ENCODE measurements at regions not wholly inside any gene's neighbourhood (a gene's known extent, or its start where the extent isn't known, plus 50 kb on each side); places are given as distances from the start of the nearest gene placed in this dataset.

DNA sequence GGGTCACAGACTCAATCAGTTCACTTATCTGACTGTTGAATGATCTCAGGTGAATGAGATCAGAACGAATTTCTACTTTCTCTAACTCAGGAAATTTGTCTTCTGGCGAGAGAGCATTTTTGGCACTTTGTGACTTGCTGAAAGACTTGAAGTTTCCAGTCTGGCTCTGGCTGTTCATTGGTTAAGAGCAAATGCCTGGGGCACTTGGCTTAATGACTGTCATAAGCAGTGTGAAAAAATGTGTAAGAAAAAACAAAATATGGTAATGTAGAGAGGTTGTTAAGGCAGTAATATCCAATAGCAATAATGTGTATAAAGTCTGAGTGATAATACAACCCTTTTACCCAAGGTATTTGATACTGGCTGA lies 71.3 kb upstream of the PGRMC2 start:
- no peak for DNase-seq (ENCODE audit: low read depth in 2 of 2)

DNA sequence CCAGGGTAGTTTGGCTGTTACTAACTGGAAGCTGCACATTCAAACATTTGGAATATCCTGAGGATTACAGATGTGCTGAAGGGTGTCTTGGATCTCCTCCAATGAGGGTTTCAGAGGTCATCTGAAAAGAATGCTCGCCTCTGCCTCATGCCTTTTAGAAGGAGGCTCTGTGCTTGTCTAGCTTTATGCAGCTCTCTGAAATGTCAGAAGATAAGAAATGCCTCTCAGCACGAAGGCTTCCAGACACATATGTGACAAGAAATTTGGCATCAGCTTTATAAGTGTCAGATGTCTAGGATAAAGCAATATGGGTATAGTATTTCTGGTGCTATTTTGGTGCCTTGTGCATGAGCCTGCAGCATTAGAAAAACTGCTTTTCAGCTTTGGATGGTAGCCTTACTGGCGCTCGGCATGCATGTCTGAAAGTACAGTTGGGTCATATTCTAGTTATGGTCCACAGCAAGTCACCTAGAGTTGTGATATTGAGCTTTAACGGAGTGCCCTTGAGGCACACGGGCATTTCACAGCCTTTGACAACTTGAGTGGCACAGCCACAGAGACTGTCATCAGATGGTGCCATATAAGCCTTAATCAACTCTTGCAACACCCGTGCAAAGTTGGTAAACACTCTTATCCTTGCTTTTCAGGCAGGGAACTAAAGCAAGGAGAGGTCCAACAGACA lies 70.8 kb upstream of the PGRMC2 start:
- DNase-seq (ENCODE audit: low read depth in 2 of 2): no peak

DNA sequence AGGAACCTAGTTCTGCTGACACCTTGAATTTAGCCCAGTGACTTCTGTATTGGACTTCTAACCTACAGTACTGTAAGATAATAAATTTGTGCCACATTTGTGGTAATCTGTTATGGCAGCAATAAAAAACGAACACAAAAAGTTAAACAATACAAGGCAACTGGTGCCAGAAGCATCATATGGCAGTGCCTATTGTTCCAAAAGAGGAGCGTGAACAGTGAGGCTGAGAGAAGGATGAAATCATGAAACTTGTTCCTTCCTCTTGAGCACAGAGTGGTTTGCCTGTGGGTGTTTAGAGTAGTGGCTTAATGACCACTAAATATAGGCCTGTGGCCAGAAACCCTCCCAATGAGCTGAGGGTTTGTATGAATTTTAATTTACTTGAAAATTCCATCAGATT lies 69.7 kb upstream of the PGRMC2 start:
- DNase-seq (ENCODE audit: low read depth in 2 of 2): no peak

DNA sequence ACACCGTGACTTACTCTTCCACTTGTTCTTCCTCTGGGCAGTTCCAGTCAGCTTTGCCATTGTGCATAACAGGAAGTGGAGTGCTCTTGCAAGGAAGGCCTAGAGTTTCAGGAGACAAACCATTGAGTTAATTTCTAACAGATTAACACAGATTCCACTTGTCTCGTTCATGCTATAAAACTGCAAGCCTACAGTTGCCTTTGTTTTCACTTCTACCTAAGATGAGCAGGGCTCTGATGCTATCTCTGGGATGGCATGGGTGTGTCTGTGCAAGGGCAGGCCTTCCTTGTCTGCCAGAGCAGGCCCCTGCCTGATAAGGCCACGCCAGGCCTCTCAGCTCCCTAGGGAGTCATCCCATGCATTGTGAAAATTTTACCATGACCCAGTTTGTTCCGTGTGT lies 67.7 kb upstream of the PGRMC2 start:
- no peak for DNase-seq (ENCODE audit: low read depth in 2 of 2)

DNA sequence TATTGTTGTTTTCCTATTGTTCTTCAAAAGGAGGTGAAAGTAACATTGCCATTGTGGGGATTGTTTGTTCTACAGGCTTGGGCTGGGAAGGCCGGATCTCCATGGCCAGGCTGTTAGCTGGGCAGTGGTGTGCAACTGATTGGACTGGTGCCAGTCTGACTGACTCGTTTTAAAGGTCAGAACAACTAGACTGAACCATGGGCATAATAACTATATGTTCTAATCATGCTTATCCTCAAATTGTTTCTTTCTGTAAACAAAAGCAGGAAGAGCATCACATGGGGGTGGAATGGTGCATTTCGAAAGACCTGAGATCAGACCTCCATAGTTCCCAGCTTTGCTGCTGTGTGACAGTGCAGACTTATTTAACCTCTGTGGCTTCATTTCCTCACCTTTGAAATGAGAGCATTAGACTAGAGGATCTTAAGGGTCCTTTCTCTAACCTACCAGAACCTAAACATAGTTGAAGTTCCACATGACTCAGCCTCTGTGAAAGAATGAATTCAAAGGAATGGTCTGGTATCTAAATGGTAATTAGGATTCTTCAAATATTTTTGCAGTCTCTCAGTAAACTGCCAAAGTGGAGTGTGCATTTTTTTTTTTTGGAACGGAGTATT lies 66.7 kb upstream of the PGRMC2 start:
- no peak for DNase-seq (ENCODE audit: low read depth in 2 of 2)

DNA sequence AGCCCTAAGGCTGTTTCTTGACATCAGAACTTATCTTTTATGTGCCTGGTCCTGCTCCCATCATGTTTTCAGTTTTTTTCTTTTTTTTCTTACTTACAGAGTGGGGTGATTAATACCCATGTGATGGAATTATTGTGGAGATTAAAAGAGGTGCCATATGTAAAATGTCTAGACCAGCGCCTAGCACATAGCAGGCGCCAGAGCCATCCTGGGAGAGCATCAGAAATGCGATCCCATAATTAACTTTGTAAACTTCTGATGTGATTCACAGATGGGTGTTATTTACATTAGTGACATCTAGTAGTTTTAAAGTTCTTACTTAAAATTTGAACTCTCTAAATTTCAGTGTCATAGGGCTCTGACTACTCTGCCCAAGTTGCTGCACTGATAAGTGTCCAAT lies 66.2 kb upstream of the PGRMC2 start:
- DNase-seq (ENCODE audit: low read depth in 2 of 2): no peak

DNA sequence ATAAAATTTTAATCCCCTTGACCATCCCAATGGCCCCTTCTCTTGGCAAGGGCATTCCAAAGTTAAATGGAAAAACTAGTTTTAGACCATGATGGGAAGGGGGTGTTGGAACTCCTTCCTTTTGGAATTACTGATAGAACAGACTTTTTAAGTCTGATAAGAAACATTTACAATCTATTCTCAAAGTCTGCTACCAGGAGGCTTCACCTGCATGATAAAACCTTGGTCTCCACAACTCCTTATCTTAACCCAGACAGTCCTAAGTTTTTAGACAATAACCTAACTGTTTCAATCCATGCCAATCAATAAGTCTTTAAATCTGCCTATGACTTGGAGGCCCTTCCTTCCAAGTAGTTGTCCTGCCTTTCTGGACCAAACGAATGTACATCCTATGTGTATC lies 63.9 kb upstream of the PGRMC2 start:
- no peak for DNase-seq (ENCODE audit: low read depth in 2 of 2)

DNA sequence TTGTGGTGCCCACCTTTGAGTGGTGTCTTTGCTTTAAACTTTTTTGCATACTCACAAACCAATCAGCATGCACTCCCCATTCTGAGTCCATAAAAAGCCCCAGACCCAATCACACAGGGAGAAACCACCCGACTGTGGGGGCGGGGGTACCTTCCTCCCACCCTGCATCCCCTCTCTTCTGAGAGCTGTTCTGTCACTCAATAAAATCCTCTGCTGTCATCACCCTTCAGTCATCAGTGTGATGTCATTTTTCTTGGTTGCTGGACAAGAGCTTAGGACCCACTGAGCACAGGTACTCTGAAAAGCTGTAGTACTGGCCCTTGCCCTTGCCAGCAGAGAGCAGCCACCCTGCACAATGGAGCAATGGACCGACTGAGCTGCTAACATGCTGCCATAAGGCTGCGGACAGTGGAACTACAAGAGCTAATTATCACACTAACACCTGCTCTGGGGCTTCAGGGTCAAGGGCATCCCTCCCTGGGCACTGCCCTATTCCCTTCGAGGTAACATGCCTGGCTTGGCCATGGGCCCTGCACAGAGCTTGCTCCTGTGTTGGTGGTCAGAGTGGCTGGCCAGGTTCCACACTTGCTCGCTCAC lies 62.9 kb upstream of the PGRMC2 start:
- no peak for DNase-seq (ENCODE audit: low read depth in 2 of 2)

DNA sequence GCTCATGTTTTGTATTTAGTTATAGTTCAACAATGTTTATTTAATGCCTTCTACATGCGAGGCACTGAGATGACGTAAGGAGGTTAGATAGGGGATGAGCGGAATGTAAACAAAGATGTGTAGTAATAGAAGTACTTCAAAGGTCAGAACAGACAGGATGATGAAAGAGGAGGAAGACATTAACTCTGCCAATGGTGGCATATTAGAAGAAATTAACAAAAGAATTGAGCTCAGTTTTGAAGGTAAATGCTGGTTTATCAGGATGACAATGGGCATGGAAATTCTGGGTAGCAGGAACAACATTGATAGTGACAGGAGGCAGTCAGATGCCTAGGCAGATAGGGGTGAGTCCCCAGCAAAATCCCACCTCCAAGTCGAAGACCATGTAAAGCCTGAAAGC lies 62.3 kb upstream of the PGRMC2 start:
- DNase-seq (ENCODE audit: low read depth in 2 of 2): no peak

DNA sequence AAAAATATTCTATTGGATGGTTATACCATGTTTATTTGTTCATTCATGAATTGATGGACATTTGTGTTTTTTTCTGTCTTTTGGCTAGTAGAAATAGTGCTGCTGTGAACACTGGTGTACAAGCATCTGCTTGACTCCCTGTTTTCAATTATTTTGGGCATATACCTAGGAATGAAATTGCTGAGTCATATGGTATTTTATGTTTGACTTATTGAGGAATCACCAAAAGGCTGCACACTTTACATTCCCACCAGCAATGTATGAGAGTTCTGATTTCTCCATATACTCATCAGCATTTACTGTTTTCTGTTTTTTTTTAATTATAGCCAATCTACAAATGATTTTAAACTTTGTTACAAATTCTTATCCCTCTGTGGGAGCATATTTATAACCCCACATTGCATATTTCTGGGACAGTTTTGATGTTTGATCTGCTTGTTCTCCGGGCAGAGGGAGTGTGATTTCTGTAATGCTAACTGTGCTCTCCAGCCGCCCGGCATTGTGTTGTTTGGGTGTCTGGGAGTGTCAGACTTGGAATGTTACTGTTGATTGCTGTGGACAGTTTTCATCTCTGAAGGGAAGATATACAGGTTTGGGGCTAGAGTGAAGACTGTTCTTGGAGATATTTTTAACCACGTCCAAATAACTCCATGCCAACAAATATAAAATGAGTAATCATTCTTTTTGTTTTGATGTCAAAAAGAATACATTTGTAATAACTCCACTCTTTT lies 60.5 kb upstream of the PGRMC2 start:
- no peak for DNase-seq (ENCODE audit: low read depth in 2 of 2)

DNA sequence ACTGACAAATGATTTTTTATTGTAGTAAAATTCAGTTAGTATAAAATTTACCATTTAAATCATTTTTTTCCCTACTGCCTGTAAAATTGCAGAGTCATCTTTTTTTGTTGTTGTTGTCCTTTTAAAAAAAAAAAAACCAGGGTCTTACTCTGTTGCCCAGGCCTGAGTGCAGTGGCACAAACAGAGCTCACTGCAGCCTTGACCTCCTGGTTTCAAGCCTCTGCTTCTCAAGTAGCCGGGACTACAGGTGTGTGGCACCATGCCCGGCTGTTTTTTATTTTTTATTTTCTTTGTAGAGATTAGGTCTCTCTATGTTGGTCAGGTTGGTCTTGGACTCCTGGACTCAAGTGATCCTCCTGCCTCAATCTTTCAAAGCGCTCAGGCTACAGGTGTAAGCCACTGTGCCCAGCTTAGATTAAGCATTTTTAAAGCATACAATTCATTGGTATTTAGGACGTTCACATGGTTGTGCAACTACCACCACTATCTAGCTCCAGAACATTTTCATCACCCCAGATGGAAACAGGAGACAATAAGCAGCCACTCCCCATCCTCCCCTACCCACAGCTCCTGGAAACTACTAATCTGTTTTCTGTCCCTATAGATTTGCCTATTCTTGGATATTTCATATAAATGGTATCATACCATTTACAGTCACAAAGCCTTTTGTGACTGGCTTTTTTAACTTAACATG lies 59.7 kb upstream of the PGRMC2 start:
- no peak for DNase-seq (ENCODE audit: low read depth in 2 of 2)

DNA sequence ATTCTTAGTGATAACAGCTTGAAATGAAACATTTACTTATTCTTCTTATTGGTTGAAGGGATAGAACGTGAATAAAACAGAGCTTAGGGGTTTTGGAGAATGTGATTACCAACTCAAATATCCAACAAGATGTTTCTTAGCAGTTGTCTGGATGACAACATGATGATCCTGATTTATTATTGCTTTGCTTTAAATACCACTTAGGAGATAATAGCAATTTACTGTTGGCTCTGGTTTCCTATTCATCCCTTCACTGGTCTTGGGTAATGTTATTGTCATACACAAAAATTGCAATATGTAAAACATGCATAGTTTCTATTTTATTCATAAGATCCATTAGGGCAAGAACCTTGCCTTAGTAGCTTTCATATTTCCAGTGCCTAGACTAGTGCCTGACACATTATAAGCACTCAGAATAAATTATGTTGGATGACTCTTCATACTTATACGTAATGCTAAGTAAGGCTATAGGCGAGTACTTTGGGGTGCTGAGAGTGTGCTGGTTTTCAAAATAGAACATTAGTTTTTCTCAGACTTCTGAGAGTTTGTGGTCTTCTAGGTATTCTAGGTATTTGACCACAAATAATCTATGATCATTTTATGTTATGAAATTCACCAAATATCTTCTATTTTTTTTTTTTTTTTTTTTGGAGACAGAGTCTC lies 58.6 kb upstream of the PGRMC2 start:
- no peak for DNase-seq (ENCODE audit: low read depth in 2 of 2)

DNA sequence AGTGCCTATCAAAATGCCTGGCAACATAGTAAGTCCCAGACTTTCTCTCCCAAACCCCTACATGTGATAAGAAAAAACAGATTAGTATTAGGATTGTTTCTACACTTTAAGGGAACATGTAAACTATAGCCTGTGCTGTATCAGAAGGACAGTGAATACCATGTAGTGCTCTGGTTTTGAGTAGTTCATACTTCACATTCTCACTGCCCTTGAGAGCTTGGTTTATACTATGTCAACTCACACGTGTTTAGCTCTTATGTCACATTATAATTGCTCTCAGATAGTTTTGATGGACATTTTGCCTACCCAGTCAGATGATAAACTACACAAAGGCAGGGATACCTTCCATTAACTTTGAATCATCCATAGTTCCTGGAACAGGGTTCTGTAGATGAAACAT lies 58.0 kb upstream of the PGRMC2 start:
- no peak for DNase-seq (ENCODE audit: low read depth in 2 of 2)

DNA sequence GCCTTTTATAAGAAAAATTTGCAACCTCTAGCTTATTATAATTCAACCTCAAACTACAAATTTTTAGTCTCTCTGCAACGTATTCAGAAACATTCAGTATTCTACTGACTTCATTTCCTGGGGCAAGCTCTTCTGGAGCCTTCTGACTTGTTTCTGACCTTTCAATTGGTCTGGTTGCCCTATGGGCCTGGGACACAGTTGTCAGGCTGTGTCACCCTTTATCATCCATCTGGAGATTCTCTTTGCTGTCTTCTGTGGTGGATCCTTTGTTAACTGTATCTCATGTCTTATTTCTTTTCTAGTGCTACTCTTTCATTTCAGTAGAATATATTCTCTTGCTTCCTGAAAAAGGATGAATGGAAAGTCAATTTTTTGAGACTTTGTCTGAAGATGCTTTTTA lies 55.1 kb upstream of the PGRMC2 start:
- no peak for DNase-seq (ENCODE audit: low read depth in 2 of 2)

DNA sequence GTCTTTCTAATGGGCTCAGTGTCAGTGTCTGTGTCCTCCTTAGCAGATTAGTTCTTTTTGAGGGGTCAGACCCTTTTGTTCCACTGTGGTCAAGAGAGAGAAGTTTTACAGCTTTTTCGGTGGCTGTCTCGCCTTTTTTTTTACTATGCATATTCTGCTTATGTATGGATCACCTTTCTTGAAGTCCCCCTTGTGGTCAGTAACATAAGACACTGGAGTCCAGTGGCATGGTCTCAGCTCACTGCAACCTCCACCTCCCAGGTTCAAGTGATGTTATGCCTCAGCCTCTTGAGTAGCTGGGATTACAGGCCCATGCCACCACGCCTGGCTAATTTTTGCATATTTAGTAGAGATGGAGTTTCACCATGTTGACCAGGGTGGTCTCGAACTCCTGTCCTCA lies 54.0 kb upstream of the PGRMC2 start:
- no peak for DNase-seq (ENCODE audit: low read depth in 2 of 2)

DNA sequence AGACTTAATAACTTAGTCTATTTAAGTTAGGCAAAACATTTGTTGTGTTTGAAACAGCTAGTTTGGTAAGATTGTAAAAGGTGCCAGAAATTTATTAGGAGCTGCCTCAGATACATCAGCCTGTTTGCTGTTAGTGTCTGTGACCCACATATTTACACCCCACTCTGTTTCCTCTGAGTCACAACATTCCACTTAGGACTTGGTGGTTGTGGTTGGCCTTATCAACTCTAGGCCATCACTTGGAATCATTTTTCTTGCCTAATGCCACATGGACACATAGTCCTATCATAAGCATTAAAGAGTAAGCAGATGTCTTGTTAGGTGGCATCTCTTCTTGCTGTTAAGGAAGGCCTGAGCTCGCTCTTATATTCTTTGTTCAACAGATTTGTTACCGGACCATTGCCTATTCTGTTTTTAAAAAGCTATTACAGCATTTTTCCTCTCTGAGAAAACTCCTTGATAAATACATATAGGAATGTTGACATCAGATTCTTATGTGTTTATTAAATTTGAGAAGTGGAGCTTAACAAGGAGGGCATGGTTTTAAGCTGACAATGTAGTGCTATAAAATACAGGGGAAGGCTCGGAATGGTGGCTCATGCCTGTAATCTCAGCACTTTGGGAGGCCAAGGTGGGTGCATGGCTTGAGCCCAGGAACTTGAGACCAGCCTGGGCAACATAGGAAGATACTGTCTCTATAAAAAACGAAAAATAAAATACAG lies 51.2 kb upstream of the PGRMC2 start:
- no peak for DNase-seq (ENCODE audit: low read depth in 2 of 2)

DNA sequence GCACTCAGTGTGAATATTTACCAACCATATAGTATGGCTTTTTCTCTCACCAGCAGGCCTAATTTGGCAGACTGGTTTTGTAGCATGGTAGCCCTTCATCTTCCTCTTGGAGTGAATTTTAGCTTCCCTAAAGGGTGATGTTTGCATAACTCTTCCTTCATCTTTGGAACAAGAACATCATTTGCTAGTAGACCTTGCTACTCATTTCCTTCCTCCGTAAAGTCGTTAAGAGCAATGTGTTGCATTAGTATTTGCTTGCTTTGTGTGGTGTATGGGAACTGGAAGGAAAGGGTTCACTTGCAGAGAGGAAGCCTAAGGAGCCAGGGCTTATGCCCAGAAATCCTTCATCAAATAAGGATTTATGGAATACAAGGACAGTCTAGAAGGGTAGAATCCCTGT lies 50.2 kb upstream of the PGRMC2 start:
- DNase-seq (ENCODE audit: low read depth in 2 of 2): no peak
